GM12878 (cell line): ENCODE measurements at regions not wholly inside any gene's neighbourhood (a gene's known extent, or its start where the extent isn't known, plus 50 kb on each side); places are given as distances from the start of the nearest gene placed in this dataset.

ENCODE experiments used
- ATAC-seq: fragments of 200-7000 bp; cut with Tn5 transposase; 3 replicates; pipeline ENCODE4 v1.9.1; 2020; ENCODE audit warnings: mild to moderate bottlenecking, moderate library complexity
- BruUV-seq: library from RNA; stranded (reverse); fragments of 400-500 nt; replicated peaks from 2 replicates; lab custom pipeline; 2021; lab: Mats Ljungman, UMichigan
- CTCF ChIA-PET: fragments of 300-600 bp; sonication (Branson Sonifier 250); formaldehyde crosslinking; extraction: SDS; loops from one replicate; lab custom pipeline; 2021; ENCODE audit warnings: inconsistent platforms; lab: Yijun Ruan, JAX
- POLR2A ChIA-PET: fragments of 350-600 bp; formaldehyde crosslinking; extraction: SDS; loops from one replicate; lab custom pipeline; 2021; ENCODE audit warnings: inconsistent platforms; lab: Charles Lee
- RAD21 ChIA-PET: fragments of 300-600 bp; sonication (Branson Sonifier 250); formaldehyde crosslinking; loops from one replicate; lab custom pipeline; 2023; ENCODE audit warnings: antibody characterized with exemption; ENCODE audit not compliant: unreplicated experiment; lab: Charles Lee
- SMC1A ChIA-PET: fragments of 300-600 bp; sonication (Branson Sonifier 250); formaldehyde crosslinking; loops from one replicate; lab custom pipeline; 2023; ENCODE audit not compliant: unreplicated experiment, uncharacterized antibody; lab: Charles Lee
- DNase-seq: peaks from one replicate; pipeline ENCODE4 v3.0.0-alpha.2; 2011; ENCODE audit warnings: low read depth, low spot score
- FAIRE-seq: peaks from 3 replicates; lab custom pipeline; 2011; peaks lifted over from hg19 to GRCh38; lab: Jason Lieb, UNC
- H2AFZ ChIP-seq: 2 replicates; pipeline ENCODE4 v1.6.0; 2011; ENCODE audit warnings: low read depth, low read length, control low read depth; ENCODE audit not compliant: control insufficient read depth
- H3K27ac ChIP-seq: 2 replicates; pipeline ENCODE4 v1.5.1; 2011; ENCODE audit warnings: control low read depth; ENCODE audit not compliant: control insufficient read depth, insufficient read depth
- H3K27me3 ChIP-seq, 2 experiments: replicated peaks in 1 of 2; 2 replicates each; pipeline versions ENCODE4 v1.6.0 to v1.6.1; 2011; ENCODE audit warnings: low read length in 1 of 2; ENCODE audit not compliant: control insufficient read depth in 2 of 2, insufficient read depth in 2 of 2
- H3K36me3 ChIP-seq, 2 experiments: 2 replicates each; pipeline ENCODE4 v1.5.1; 2011; ENCODE audit warnings: low read length in 1 of 2; ENCODE audit not compliant: control insufficient read depth in 2 of 2, insufficient read depth in 2 of 2
- H3K4me1 ChIP-seq: 2 replicates; pipeline ENCODE4 v1.6.1; 2011; ENCODE audit warnings: mild to moderate bottlenecking, low read length, moderate library complexity, mixed read lengths; ENCODE audit not compliant: control insufficient read depth, insufficient read depth
- H3K4me2 ChIP-seq: 2 replicates; pipeline ENCODE4 v1.6.0; 2011; ENCODE audit warnings: control low read depth; ENCODE audit not compliant: control insufficient read depth, insufficient read depth
- H3K4me3 ChIP-seq: fragments of 200-600 bp; sonication (generic); 2 replicates; pipeline ENCODE4 v1.5.1; 2016
- H3K79me2 ChIP-seq: 2 replicates; pipeline ENCODE4 v1.6.0; 2011; ENCODE audit warnings: low read length; ENCODE audit not compliant: control insufficient read depth, insufficient read depth
- H3K9ac ChIP-seq: 2 replicates; pipeline ENCODE4 v1.8.0; 2011; ENCODE audit warnings: low read length, control low read depth, mixed read lengths; ENCODE audit not compliant: control insufficient read depth, insufficient read depth
- H3K9me3 ChIP-seq: replicated peaks from 3 replicates; pipeline ENCODE4 v1.5.1; 2011; ENCODE audit warnings: mild to moderate bottlenecking, low read length; ENCODE audit not compliant: control insufficient read depth, insufficient read depth
- H4K20me1 ChIP-seq: 2 replicates; pipeline ENCODE4 v1.6.0; 2011; ENCODE audit not compliant: control insufficient read depth, insufficient read depth
- EGR1 ChIP-seq, 2 experiments: IDR thresholded peaks; 1 replicate in 1 of 2; 2 replicates in 1 of 2; pipeline ENCODE4 v1.6.1; 2011 to 2012; ENCODE audit warnings: low read depth in 2 of 2, low read length in 2 of 2, borderline replicate concordance in 1 of 2, mild to moderate bottlenecking in 1 of 2, moderate library complexity in 1 of 2
- FOS ChIP-seq: IDR thresholded peaks from 3 replicates; pipeline ENCODE4 v1.6.1; 2011; ENCODE audit warnings: borderline replicate concordance; ENCODE audit not compliant: insufficient read length; ENCODE audit errors: extremely low read depth
- IRF4 ChIP-seq: IDR thresholded peaks from 2 replicates; pipeline ENCODE4 v1.6.1; 2011; ENCODE audit warnings: low read depth, low read length
- JUND ChIP-seq: IDR thresholded peaks from 2 replicates; pipeline ENCODE4 v1.6.1; 2012; ENCODE audit warnings: low read depth, mild to moderate bottlenecking, low read length, improper control_type of control experiment, moderate library complexity
- NFYA ChIP-seq: IDR thresholded peaks from 2 replicates; pipeline ENCODE4 v1.6.1; 2011; ENCODE audit warnings: low read depth, mild to moderate bottlenecking, low read length, improper control_type of control experiment, borderline replicate concordance
- SIX5 ChIP-seq: IDR thresholded peaks from 2 replicates; pipeline ENCODE4 v1.6.1; 2011; ENCODE audit warnings: mild to moderate bottlenecking, low read depth, low read length, moderate library complexity; ENCODE audit not compliant: severe bottlenecking
- SUPT20H ChIP-seq: IDR thresholded peaks from 2 replicates; pipeline ENCODE4 v1.6.1; 2011; ENCODE audit warnings: low read depth, mild to moderate bottlenecking, low read length, moderate library complexity, borderline replicate concordance; ENCODE audit not compliant: control insufficient read depth
- ZNF207 ChIP-seq: fragments of 450-650 bp; IDR thresholded peaks from 2 replicates; pipeline ENCODE4 v1.6.1; 2014; ENCODE audit warnings: antibody characterized with exemption, mild to moderate bottlenecking, borderline replicate concordance
- WGBS: methylation state at CpG from one replicate; pipeline ENCODE4 v1.1.6; 2016; ENCODE audit warnings: low lambda C conversion rate; ENCODE audit not compliant: insufficient replicate concordance, insufficient coverage; ENCODE audit errors: missing lambda C conversion rate; 5-methylcytosine and 5-hydroxymethylcytosine counted together
- in situ Hi-C: fragments of 300-500 bp; cut with MboI; formaldehyde crosslinking; loops from 9 replicates; pipeline ENCODE4 v1.14.3; 2018; ENCODE audit warnings: mixed read lengths
- intact Hi-C: fragments of 100-400 bp; cut with micrococcal nuclease; formaldehyde crosslinking; loops from one replicate; pipeline ENCODE4 v1.14.2; 2022; ENCODE audit not compliant: unreplicated experiment
- TF ChIP-seq, protein P1 (sequence below): IDR thresholded peaks from 2 replicates; pipeline ENCODE4 v1.6.1; 2012; ENCODE audit warnings: low read depth, low read length, improper control_type of control experiment
- TF ChIP-seq, protein P2 (sequence below): fragments of 450-650 bp; IDR thresholded peaks from 2 replicates; pipeline ENCODE4 v1.6.1; 2017; ENCODE audit warnings: antibody characterized with exemption, mild to moderate bottlenecking, moderate library complexity
- TF ChIP-seq, protein P3 (sequence below): fragments of 450-650 bp; IDR thresholded peaks from 2 replicates; pipeline ENCODE4 v1.6.1; 2017; ENCODE audit warnings: low read depth, mild to moderate bottlenecking, moderate library complexity
- TF ChIP-seq, protein P4 (sequence below): fragments of 450-650 bp; IDR thresholded peaks from 2 replicates; pipeline ENCODE4 v1.6.1; 2018; ENCODE audit warnings: mild to moderate bottlenecking, low read depth, moderate library complexity; ENCODE audit not compliant: partially characterized antibody

DNA sequence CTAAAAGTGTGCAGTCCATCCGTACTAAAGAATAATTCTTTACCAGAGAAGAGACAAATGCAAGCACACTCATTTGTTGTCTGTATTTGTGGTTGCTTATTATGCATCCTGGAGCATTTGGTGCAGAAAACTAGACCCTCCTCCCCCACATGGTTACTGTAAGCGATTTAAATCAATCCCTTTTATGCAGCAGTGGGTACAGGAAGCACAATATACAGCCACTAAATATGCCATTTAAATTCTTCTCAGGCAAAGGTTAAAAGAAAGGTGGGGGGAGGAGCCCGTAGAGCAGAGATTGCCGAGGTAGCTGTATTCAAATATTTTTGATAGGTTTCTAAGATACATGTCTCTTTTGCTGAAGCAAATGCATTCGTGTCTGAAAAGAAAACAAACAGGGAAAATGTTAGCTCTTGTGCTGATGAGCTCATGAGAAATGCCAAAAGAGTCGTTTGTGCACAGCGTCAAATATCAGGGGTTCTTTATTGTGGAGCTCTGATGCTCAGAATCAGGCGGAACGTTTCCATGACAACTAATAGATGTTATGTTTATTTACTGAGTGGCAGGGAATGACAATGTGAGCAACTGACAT lies 131.3 kb upstream of the NPVF start:
- intact Hi-C loops (no loop called here), in situ Hi-C loops (no loop called here)
- POLR2A ChIA-PET = interaction anchor here (0.6 kb wide), 1 partner anchor 18 kb away, joined by 4 read pairs; no protein-coding TSS in a partner anchor
- H3K4me2 ChIP-seq = no peak overlapping the region
- no TSS peak for BruUV-seq
- H3K9ac ChIP-seq = no peak overlapping the region
- H3K4me1 ChIP-seq = no peaks in the 10 kb centered on the region
- DNase-seq = no peak
- no peak overlapping the region for H2AFZ ChIP-seq
- H3K27me3 ChIP-seq = no peaks in the 10 kb centered on the region; a peak in 1 of 4 replicates
- SMC1A ChIA-PET = no interaction called here
- FAIRE-seq = no peak
- CTCF ChIA-PET = interaction anchor here (0.7 to 1.2 kb wide), 2 partner anchors 12 to 101 kb away, joined by 3 read pairs; no protein-coding TSS in a partner anchor
- TF ChIP-seq IRF4 (no peak), NFYA (no peak), SIX5 (no peak), JUND (no peak), SUPT20H (no peak), ZNF207 (no peak), FOS (no peak), EGR1 (IDR thresholded peaks at IDR 0.05; ENCODE audit: borderline replicate concordance in 1 of 2, low read depth in 2 of 2, low read length in 2 of 2) (no peak)
- TF ChIP-seq, protein P1, sequence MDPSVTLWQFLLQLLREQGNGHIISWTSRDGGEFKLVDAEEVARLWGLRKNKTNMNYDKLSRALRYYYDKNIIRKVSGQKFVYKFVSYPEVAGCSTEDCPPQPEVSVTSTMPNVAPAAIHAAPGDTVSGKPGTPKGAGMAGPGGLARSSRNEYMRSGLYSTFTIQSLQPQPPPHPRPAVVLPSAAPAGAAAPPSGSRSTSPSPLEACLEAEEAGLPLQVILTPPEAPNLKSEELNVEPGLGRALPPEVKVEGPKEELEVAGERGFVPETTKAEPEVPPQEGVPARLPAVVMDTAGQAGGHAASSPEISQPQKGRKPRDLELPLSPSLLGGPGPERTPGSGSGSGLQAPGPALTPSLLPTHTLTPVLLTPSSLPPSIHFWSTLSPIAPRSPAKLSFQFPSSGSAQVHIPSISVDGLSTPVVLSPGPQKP = no peak
- TF ChIP-seq, protein P2, sequence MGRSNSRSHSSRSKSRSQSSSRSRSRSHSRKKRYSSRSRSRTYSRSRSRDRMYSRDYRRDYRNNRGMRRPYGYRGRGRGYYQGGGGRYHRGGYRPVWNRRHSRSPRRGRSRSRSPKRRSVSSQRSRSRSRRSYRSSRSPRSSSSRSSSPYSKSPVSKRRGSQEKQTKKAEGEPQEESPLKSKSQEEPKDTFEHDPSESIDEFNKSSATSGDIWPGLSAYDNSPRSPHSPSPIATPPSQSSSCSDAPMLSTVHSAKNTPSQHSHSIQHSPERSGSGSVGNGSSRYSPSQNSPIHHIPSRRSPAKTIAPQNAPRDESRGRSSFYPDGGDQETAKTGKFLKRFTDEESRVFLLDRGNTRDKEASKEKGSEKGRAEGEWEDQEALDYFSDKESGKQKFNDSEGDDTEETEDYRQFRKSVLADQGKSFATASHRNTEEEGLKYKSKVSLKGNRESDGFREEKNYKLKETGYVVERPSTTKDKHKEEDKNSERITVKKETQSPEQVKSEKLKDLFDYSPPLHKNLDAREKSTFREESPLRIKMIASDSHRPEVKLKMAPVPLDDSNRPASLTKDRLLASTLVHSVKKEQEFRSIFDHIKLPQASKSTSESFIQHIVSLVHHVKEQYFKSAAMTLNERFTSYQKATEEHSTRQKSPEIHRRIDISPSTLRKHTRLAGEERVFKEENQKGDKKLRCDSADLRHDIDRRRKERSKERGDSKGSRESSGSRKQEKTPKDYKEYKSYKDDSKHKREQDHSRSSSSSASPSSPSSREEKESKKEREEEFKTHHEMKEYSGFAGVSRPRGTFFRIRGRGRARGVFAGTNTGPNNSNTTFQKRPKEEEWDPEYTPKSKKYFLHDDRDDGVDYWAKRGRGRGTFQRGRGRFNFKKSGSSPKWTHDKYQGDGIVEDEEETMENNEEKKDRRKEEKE = no peak
- TF ChIP-seq, protein P3, sequence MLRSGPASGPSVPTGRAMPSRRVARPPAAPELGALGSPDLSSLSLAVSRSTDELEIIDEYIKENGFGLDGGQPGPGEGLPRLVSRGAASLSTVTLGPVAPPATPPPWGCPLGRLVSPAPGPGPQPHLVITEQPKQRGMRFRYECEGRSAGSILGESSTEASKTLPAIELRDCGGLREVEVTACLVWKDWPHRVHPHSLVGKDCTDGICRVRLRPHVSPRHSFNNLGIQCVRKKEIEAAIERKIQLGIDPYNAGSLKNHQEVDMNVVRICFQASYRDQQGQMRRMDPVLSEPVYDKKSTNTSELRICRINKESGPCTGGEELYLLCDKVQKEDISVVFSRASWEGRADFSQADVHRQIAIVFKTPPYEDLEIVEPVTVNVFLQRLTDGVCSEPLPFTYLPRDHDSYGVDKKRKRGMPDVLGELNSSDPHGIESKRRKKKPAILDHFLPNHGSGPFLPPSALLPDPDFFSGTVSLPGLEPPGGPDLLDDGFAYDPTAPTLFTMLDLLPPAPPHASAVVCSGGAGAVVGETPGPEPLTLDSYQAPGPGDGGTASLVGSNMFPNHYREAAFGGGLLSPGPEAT = no peak
- TF ChIP-seq, protein P4, sequence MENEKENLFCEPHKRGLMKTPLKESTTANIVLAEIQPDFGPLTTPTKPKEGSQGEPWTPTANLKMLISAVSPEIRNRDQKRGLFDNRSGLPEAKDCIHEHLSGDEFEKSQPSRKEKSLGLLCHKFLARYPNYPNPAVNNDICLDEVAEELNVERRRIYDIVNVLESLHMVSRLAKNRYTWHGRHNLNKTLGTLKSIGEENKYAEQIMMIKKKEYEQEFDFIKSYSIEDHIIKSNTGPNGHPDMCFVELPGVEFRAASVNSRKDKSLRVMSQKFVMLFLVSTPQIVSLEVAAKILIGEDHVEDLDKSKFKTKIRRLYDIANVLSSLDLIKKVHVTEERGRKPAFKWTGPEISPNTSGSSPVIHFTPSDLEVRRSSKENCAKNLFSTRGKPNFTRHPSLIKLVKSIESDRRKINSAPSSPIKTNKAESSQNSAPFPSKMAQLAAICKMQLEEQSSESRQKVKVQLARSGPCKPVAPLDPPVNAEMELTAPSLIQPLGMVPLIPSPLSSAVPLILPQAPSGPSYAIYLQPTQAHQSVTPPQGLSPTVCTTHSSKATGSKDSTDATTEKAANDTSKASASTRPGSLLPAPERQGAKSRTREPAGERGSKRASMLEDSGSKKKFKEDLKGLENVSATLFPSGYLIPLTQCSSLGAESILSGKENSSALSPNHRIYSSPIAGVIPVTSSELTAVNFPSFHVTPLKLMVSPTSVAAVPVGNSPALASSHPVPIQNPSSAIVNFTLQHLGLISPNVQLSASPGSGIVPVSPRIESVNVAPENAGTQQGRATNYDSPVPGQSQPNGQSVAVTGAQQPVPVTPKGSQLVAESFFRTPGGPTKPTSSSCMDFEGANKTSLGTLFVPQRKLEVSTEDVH = no peak
- WGBS = 43% methylated on average over 9 of the region's 9 CpGs
- no peak for ATAC-seq
- RAD21 ChIA-PET = no interaction called here
- H3K27ac ChIP-seq = no peak overlapping the region
- no peak overlapping the region for H3K4me3 ChIP-seq
- H3K36me3 ChIP-seq = no peaks in the 10 kb centered on the region
- H3K9me3 ChIP-seq = no peaks in the 10 kb centered on the region
- no peaks in the 10 kb centered on the region for H4K20me1 ChIP-seq
- no peaks in the 10 kb centered on the region for H3K79me2 ChIP-seq
